ENCODE measurements at regions not wholly inside any gene's neighbourhood (a gene's known extent, or its start where the extent isn't known, plus 50 kb on each side); places are given as distances from the start of the nearest gene placed in this dataset.

GRCh38 chr4:149949381-149949780, 128.9 kb upstream of the DCLK2 start:
- H3K27ac ChIP-seq = no peak overlapping the region
- CTCF ChIA-PET = no interaction called here
- no TSS peak for BruUV-seq (replicated peaks)

GRCh38 chr4:149951152-149951900, 126.9 kb upstream of the DCLK2 start:
- H3K79me2 ChIP-seq (ENCODE audit: low read depth) = no peaks in the 10 kb centered on the region
- H3K4me3 ChIP-seq = no peak overlapping the region
- no peaks in the 10 kb centered on the region for H3K36me3 ChIP-seq (ENCODE audit: low read depth)
- CTCF ChIA-PET = interaction anchor here (0.7 kb wide), 1 partner anchor 607 kb away, joined by 4 read pairs; no protein-coding TSS in a partner anchor
- POLR2A ChIA-PET (ENCODE audit: unreplicated experiment) = no interaction called here
- no peaks in the 10 kb centered on the region for H4K20me1 ChIP-seq (ENCODE audit: insufficient read depth)
- BruUV-seq (replicated peaks) = no TSS peak
- TF ChIP-seq CTCF (conservative IDR thresholded peaks at IDR 0.05) = no peak
- TF ChIP-seq EZH2 (IDR thresholded peaks at IDR 0.05; ENCODE audit: low read depth) = no peak
- no peaks in the 10 kb centered on the region for H3K4me1 ChIP-seq (replicated peaks; ENCODE audit: insufficient read depth)
- no peak overlapping the region for H2AFZ ChIP-seq
- H3K9me3 ChIP-seq (ENCODE audit: insufficient read depth, low read depth) = no peaks in the 10 kb centered on the region
- H3K4me2 ChIP-seq = no peak overlapping the region
- no peaks in the 10 kb centered on the region for H3K27me3 ChIP-seq (ENCODE audit: insufficient read depth, low read depth)
- intact Hi-C loops (cut with micrococcal nuclease; ENCODE audit: unreplicated experiment) = no loop called here
- H3K27ac ChIP-seq = no peak overlapping the region
- H3K9me2 ChIP-seq (ENCODE audit: insufficient read depth) = no peaks in the 10 kb centered on the region; the same call in 1 of the 2 replicates
- DNase-seq = no peak
- H3F3A ChIP-seq (ENCODE audit: insufficient read depth, low read depth) = no peaks in the 10 kb centered on the region

More at GRCh38 chr4:149949381-149949780, 128.9 kb upstream of the DCLK2 start:
- Histone ChIP-seq H3K4me3 (no peak overlapping the region), H3K9me3 (ENCODE audit: insufficient read depth, low read depth) (no peaks in the 10 kb centered on the region), H3K9me2 (ENCODE audit: insufficient read depth) (no peaks in the 10 kb centered on the region), H3K36me3 (ENCODE audit: low read depth) (no peaks in the 10 kb centered on the region), H3F3A (ENCODE audit: insufficient read depth, low read depth) (no peaks in the 10 kb centered on the region), H3K79me2 (ENCODE audit: low read depth) (no peaks in the 10 kb centered on the region), H3K27me3 (ENCODE audit: insufficient read depth, low read depth) (no peaks in the 10 kb centered on the region), H3K4me2 (no peak overlapping the region), H2AFZ (0 out of 2 replicates have a peak overlapping the region, but pooled peaks have one; percentile 31), H4K20me1 (ENCODE audit: insufficient read depth) (no peaks in the 10 kb centered on the region), H3K4me1 (replicated peaks; ENCODE audit: insufficient read depth) (no peaks in the 10 kb centered on the region)
- intact Hi-C loops (cut with micrococcal nuclease; ENCODE audit: unreplicated experiment) = loop anchor here (2.0 kb wide), 1 partner anchor 41 kb away; no protein-coding TSS in a partner anchor
- no peak for TF ChIP-seq CTCF (conservative IDR thresholded peaks at IDR 0.05)
- no peak for TF ChIP-seq EZH2 (IDR thresholded peaks at IDR 0.05; ENCODE audit: low read depth)
- POLR2A ChIA-PET (ENCODE audit: unreplicated experiment) = no interaction called here
- DNase-seq = no peak

- Histone ChIP-seq H4K20me1 (ENCODE audit: insufficient read depth) (no peaks in the 10 kb centered on the region), H3K27me3 (ENCODE audit: insufficient read depth, low read depth) (no peaks in the 10 kb centered on the region), H3K9me3 (ENCODE audit: insufficient read depth, low read depth) (no peaks in the 10 kb centered on the region), H3K36me3 (ENCODE audit: low read depth) (no peaks in the 10 kb centered on the region), H3K79me2 (ENCODE audit: low read depth) (no peaks in the 10 kb centered on the region), H2AFZ (no peak overlapping the region), H3F3A (ENCODE audit: insufficient read depth, low read depth) (no peaks in the 10 kb centered on the region), H3K27ac (no peak overlapping the region), H3K4me3 (no peak overlapping the region), H3K9me2 (ENCODE audit: insufficient read depth) (no peaks in the 10 kb centered on the region; the same call in 1 of the 2 replicates), H3K4me1 (replicated peaks; ENCODE audit: insufficient read depth) (no peaks in the 10 kb centered on the region), H3K4me2 (no peak overlapping the region)
- ChIA-PET CTCF (interaction anchor here (0.7 kb wide), 1 partner anchor 606 kb away, joined by 4 read pairs; no protein-coding TSS in a partner anchor), POLR2A (ENCODE audit: unreplicated experiment) (no interaction called here)
- no TSS peak for BruUV-seq (replicated peaks)
- DNase-seq = no peak
- TF ChIP-seq EZH2 (IDR thresholded peaks at IDR 0.05; ENCODE audit: low read depth) (no peak), CTCF (conservative IDR thresholded peaks at IDR 0.05) (no peak)
- intact Hi-C loops (cut with micrococcal nuclease; ENCODE audit: unreplicated experiment) = no loop called here
Measured at GRCh38 chr4:149952101-149952500, 126.1 kb upstream of the DCLK2 start.
